HG03342 (cell line): ENCODE measurements at regions not wholly inside any gene's neighbourhood (a gene's known extent, or its start where the extent isn't known, plus 50 kb on each side); places are given as distances from the start of the nearest gene placed in this dataset.

Experiments
- ATAC-seq: cut with Tn5 transposase; IDR thresholded peaks from one replicate; pipeline ENCODE4 v1.9.1; 2021; ENCODE audit warnings: mild to moderate bottlenecking, moderate library complexity; ENCODE audit not compliant: unreplicated experiment

GRCh38 chr2:219878516-219878915 lies 251.1 kb downstream of the SLC4A3 start:
- no peak for ATAC-seq

- ATAC-seq = no peak
Measured at GRCh38 chr2:219881851-219882250, 254.4 kb downstream of the SLC4A3 start.

- ATAC-seq = no peak
Measured at GRCh38 chr2:219886615-219887014, 259.2 kb downstream of the SLC4A3 start.

GRCh38 chr2:219887870-219888269 lies 260.4 kb downstream of the SLC4A3 start:
- ATAC-seq = no peak

- no peak for ATAC-seq
Measured at GRCh38 chr2:219893541-219893940, 266.1 kb downstream of the SLC4A3 start.

- no peak for ATAC-seq
Measured at GRCh38 chr2:219897456-219897855, 270.0 kb downstream of the SLC4A3 start.

- ATAC-seq = peak; percentile 63
Measured at GRCh38 chr2:219901155-219901554, 273.7 kb downstream of the SLC4A3 start.

- ATAC-seq = no peak
Measured at GRCh38 chr2:219902891-219903552, 275.6 kb downstream of the SLC4A3 start.

- no peak for ATAC-seq
Measured at GRCh38 chr2:219905640-219906039, 278.2 kb downstream of the SLC4A3 start.

- ATAC-seq = no peak
Measured at GRCh38 chr2:219906114-219907010, 278.9 kb downstream of the SLC4A3 start.

GRCh38 chr2:219907011-219907365 lies 279.6 kb downstream of the SLC4A3 start:
- ATAC-seq = no peak

GRCh38 chr2:219908538-219908937 lies 281.1 kb downstream of the SLC4A3 start:
- ATAC-seq = no peak

GRCh38 chr2:219911541-219911940 lies 284.1 kb downstream of the SLC4A3 start:
- ATAC-seq = no peak

- no peak for ATAC-seq
Measured at GRCh38 chr2:219912491-219912921, 285.1 kb downstream of the SLC4A3 start.

- ATAC-seq = no peak
Measured at GRCh38 chr2:219914577-219914976, 287.1 kb downstream of the SLC4A3 start.

- no peak for ATAC-seq
Measured at GRCh38 chr2:219916281-219916680, 288.9 kb downstream of the SLC4A3 start.

- no peak for ATAC-seq
Measured at GRCh38 chr2:219916726-219917440, 289.5 kb downstream of the SLC4A3 start.

- ATAC-seq = no peak
Measured at GRCh38 chr2:219918254-219918653, 290.8 kb downstream of the SLC4A3 start.

GRCh38 chr2:219918944-219919343 lies 291.5 kb downstream of the SLC4A3 start:
- no peak for ATAC-seq

GRCh38 chr2:219919506-219919905 lies 292.1 kb downstream of the SLC4A3 start:
- ATAC-seq = no peak

- ATAC-seq = no peak
Measured at GRCh38 chr2:219929835-219930234, 302.4 kb downstream of the SLC4A3 start.

GRCh38 chr2:219939647-219940046 lies 312.2 kb downstream of the SLC4A3 start:
- ATAC-seq = no peak
